ENCODE measurements at regions not wholly inside any gene's neighbourhood (a gene's known extent, or its start where the extent isn't known, plus 50 kb on each side); places are given as distances from the start of the nearest gene placed in this dataset.

DNA sequence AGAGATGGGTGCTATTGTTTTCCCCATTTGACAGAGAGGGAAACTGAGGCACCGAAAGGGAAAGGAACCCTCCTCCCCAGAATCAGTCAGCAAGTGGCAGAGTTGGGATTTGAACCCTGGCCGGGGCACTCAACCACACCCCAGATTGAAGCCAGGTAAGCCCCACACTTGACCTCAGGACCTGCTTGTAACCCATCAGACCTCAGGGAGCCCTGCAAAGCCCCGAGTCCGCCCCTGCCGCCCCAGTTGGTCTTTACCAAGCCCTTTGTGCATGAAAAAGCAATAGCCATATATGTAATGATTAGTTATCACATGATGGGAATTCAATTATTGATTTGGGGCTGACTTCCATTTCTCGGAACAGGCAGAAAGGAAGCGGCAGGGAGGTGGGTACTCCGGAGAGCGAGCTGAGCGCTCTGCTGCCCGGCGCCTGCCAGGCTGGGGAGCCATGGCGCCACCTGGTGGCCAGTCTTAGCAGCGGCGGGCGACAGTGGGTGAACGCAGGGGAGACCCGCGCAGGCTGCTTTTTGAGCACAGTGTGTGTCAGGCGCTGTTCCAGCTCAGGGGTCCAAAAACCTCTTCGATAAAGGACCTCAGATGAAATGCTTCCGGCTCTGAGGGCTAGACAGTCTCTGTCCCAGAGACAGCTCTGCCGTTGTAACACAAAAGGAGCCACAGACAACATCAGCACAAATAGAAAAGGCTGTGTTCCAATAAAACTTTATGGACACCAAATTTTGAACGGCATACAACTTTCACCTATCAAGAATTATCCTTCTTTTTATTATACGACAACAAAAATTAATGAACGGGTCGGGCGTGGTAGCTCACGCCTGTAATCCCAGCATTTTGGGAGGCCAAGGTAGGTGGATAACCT, 82.9 kb upstream of the CACNA1A start:
- Histone ChIP-seq H3K27ac (no peak overlapping the region), H3K4me3 (no peak overlapping the region), H3K36me3 (no peaks in the 10 kb centered on the region), H3K27me3 (replicated peaks in 1 of 7) (peaks cover 0 to 66% (median 7%) of the 10 kb centered on the region in 7 donors), H3K9me3 (no peaks in the 10 kb centered on the region), H3K4me1 (peaks cover 0 to 8% (median 7%) of the 10 kb centered on the region in 6 donors)
- intact Hi-C loops (cut with DNase I; ENCODE audit: low total_unique reads): loop anchor here (5.0 to 10.0 kb wide), 2 partner anchors 312 to 614 kb away; no protein-coding TSS in a partner anchor
- TF ChIP-seq, protein P1, sequence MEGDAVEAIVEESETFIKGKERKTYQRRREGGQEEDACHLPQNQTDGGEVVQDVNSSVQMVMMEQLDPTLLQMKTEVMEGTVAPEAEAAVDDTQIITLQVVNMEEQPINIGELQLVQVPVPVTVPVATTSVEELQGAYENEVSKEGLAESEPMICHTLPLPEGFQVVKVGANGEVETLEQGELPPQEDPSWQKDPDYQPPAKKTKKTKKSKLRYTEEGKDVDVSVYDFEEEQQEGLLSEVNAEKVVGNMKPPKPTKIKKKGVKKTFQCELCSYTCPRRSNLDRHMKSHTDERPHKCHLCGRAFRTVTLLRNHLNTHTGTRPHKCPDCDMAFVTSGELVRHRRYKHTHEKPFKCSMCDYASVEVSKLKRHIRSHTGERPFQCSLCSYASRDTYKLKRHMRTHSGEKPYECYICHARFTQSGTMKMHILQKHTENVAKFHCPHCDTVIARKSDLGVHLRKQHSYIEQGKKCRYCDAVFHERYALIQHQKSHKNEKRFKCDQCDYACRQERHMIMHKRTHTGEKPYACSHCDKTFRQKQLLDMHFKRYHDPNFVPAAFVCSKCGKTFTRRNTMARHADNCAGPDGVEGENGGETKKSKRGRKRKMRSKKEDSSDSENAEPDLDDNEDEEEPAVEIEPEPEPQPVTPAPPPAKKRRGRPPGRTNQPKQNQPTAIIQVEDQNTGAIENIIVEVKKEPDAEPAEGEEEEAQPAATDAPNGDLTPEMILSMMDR (IDR thresholded peaks at IDR 0.05 in 8 of 11, conservative IDR thresholded peaks at IDR 0.05 in 3 of 11): peak; percentile 76 to 98 (median 92)
- TF ChIP-seq POLR2A (IDR thresholded peaks at IDR 0.05) (no peak), POLR2AphosphoS5 (IDR thresholded peaks at IDR 0.05) (peak in 1 of 3 donors; percentile 46)
- peak; percentile 94 for DNase-seq
- 22 to 28% (median 23%) methylated on average over 28 to 29 of the region's 29 CpGs for WGBS, 5 donors

DNA sequence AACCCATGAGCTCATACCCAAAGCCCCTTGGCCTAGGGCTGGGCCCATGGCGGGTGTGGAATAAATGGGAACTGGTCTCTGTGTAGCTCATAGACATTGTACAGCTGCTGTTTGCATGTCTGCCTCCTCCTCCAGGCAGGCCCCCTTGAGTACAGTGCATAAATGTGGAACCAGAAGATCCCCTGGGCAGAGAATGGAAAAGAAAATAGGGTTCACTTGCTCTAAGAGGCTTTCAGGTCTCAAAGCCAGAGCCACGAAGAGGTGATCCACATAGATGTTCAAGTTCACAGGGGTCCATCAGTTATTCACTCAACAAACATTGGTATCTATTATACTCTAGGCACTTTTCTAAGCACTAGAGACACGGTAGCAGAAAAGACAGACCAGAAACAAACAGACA, 79.2 kb upstream of the CACNA1A start:
- Histone ChIP-seq H3K27ac (no peak overlapping the region), H3K4me1 (peaks cover 0 to 8% (median 7%) of the 10 kb centered on the region in 6 donors), H3K36me3 (no peaks in the 10 kb centered on the region), H3K4me3 (no peak overlapping the region), H3K9me3 (no peaks in the 10 kb centered on the region), H3K27me3 (replicated peaks in 1 of 7) (peaks cover 0 to 29% (median 7%) of the 10 kb centered on the region in 7 donors)
- intact Hi-C loops (cut with DNase I; ENCODE audit: low total_unique reads): loop anchor here (5.0 to 10.0 kb wide), 2 partner anchors 308 to 611 kb away; no protein-coding TSS in a partner anchor
- 66 to 77% (median 74%) methylated on average over 3 of the region's 3 CpGs for WGBS, 5 donors
- TF ChIP-seq POLR2A (IDR thresholded peaks at IDR 0.05) (no peak), POLR2AphosphoS5 (IDR thresholded peaks at IDR 0.05) (no peak)
- TF ChIP-seq, protein P1 (IDR thresholded peaks at IDR 0.05 in 8 of 11, conservative IDR thresholded peaks at IDR 0.05 in 3 of 11): no peak
- DNase-seq: no peak

DNA sequence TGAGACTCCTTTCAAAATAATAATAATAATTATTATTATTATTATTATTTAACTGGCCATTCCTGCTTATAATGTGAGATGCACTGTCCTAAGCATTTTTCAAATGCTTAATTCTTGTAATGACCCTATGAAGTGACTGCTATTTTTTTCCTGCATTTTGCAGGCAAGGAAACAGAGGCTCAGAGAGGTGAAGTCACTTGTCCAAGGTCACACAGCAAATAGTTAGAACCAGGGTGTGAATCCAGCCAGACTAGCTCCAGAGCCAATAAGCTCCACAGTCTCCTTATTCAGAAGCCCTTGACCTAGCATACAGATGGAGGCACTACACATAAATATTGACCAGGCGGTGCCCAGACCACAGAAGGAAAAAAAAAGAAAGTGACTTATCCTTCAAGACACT, 77.5 kb upstream of the CACNA1A start:
- H3K27ac ChIP-seq: no peak overlapping the region
- H3K9me3 ChIP-seq: peaks cover 0 to 10% (median 3%) of the 10 kb centered on the region in 8 donors
- peaks cover 0 to 13% (median 0%) of the 10 kb centered on the region in 7 donors for H3K27me3 ChIP-seq (replicated peaks in 1 of 7)
- DNase-seq: no peak
- WGBS, 5 donors: 62 to 100% (median 100%) methylated on average over 1 of the region's 1 CpG
- intact Hi-C loops (cut with DNase I; ENCODE audit: low total_unique reads): loop anchor here (10.0 kb wide), 1 partner anchor 609 kb away; no protein-coding TSS in a partner anchor
- TF ChIP-seq POLR2A (IDR thresholded peaks at IDR 0.05) (no peak), POLR2AphosphoS5 (IDR thresholded peaks at IDR 0.05) (no peak)
- TF ChIP-seq, protein P1 (IDR thresholded peaks at IDR 0.05 in 8 of 11, conservative IDR thresholded peaks at IDR 0.05 in 3 of 11): no peak
- no peaks in the 10 kb centered on the region for H3K36me3 ChIP-seq
- peaks cover 0 to under 1% (median 0%) of the 10 kb centered on the region in 6 donors for H3K4me1 ChIP-seq
- no peak overlapping the region for H3K4me3 ChIP-seq

DNA sequence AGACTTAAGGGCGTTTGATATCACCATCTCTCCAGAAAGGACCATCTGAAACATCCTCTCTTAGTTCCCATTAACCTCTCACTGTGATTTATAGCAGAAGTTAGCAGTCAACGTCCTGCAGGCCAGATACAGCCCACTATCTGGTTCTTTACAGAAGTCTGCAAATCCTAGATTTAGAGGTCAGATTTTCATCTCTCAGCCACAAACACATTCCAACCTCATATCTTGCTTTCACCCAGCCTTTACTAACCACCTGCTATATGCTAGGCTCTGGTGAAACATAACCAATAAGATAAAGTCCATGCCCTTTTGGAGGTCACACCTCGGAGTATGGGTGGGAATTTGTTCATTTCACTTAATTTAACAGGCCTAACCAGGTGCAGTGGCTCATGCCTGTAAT, 76.8 kb upstream of the CACNA1A start:
- intact Hi-C loops (cut with DNase I; ENCODE audit: low total_unique reads): loop anchor here (10.0 kb wide), 1 partner anchor 608 kb away; no protein-coding TSS in a partner anchor
- Histone ChIP-seq H3K4me3 (no peak overlapping the region), H3K27me3 (replicated peaks in 1 of 7) (peaks cover 0 to 7% (median 0%) of the 10 kb centered on the region in 7 donors), H3K9me3 (peaks cover 0 to 16% (median 5%) of the 10 kb centered on the region in 8 donors), H3K36me3 (no peaks in the 10 kb centered on the region), H3K27ac (no peak overlapping the region), H3K4me1 (no peaks in the 10 kb centered on the region)
- DNase-seq: no peak
- 21 to 35% (median 28%) methylated on average over 3 of the region's 3 CpGs for WGBS, 5 donors
- TF ChIP-seq POLR2A (IDR thresholded peaks at IDR 0.05): no peak
- TF ChIP-seq, protein P1 (IDR thresholded peaks at IDR 0.05 in 8 of 11, conservative IDR thresholded peaks at IDR 0.05 in 3 of 11): no peak
- no peak for TF ChIP-seq POLR2AphosphoS5 (IDR thresholded peaks at IDR 0.05)
